GM15510 (cell line): ENCODE measurements at regions not wholly inside any gene's neighbourhood (a gene's known extent, or its start where the extent isn't known, plus 50 kb on each side); places are given as distances from the start of the nearest gene placed in this dataset.

Source experiments
- POLR2A ChIP-seq: IDR thresholded peaks from 3 replicates; pipeline ENCODE4 v1.6.1; 2011; ENCODE audit warnings: borderline replicate concordance; ENCODE audit not compliant: insufficient read length; ENCODE audit errors: extremely low read depth

DNA sequence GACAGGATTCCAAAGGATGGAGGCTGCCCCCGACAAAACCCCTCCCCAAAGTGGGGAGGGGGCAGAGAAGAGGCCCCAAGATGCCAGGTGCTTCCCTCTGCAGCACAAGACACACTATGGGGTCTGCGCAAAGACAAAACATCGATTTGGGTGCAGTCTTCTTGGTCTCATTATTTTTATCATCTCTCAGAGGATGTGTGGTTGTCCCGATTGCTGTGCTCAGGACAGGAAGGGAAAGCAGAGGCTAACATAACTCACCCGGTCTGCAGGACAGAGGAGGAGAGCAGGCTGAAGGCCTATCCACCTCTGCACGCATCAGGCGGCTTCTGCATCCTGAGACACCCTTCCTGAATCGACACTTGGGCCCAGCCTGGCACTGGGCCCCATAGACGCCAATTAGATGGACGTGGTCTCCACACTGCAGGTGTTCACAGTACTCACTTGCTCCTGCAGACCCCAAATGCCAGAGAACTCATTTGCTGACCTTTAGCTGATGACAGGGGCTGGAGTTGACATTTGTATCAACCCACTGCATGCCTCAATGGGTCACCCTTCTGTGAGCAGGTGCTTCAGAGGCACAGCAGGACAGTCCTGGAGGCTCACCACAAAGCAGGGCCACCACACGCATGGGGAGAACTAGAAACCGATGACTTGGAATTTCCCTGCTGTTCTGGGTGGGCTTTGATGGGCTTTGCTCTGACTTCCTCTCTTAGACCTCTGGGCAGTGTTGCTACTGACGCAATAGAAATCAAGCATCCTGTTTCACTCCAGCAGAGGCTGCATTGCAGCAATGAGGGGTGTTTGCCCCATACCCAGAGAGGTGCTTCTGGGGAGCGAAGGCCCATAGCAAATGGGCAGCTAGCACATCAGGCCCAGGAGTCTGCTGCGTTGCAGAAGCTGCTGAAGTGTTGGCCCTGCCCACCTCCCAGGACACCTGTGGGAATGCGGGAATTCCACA is 96.3 kb upstream of the ENPP6 start:
- TF ChIP-seq POLR2A, result peak; percentile 55

DNA sequence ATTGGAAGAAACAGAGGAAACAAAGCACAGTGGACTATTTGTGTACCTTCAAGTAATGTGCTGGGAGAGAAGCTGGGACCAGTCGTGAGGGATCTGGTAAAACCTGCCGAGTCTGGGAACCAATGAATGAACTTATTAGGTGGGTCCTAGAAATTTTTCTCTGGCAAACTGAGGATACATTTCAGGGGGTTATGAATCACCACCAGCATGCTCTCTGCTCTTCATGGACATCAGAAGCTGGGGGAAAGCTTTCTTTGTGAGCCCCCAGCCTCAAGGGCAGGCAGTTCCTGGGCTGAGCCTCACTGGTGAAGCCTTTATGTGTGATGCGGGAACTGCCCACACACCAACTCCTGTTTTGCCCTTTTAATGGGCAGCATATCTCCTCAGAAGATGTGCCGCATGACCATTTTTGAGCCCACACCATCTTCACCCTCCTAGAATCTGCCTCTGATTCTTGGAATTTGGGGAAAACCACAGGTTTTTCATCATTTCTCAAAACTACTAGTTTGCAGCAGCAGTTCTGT is 95.4 kb upstream of the ENPP6 start:
- no peak for TF ChIP-seq POLR2A

DNA sequence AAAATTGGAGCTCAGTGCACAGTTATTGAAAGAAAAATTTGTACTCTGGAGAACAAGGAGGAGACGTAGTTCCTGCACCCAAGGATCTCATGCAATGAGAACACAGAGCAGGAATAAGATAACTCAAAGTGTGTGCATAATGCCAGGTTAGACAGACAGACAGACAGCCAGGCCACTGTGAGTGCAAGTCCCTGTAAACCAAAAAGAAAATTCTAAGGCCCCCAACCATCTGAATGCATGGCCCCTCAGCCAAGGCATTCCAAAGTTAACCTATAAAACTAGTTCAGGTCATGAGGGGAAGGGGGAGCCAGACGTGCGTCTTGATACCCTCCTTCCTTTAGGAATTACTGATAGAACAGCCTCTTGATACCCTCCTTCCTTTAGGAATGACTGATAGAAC is 94.5 kb upstream of the ENPP6 start:
- no peak for TF ChIP-seq POLR2A

GRCh38 chr4:184310881-184311709 is 93.4 kb upstream of the ENPP6 start:
- no peak for TF ChIP-seq POLR2A

DNA sequence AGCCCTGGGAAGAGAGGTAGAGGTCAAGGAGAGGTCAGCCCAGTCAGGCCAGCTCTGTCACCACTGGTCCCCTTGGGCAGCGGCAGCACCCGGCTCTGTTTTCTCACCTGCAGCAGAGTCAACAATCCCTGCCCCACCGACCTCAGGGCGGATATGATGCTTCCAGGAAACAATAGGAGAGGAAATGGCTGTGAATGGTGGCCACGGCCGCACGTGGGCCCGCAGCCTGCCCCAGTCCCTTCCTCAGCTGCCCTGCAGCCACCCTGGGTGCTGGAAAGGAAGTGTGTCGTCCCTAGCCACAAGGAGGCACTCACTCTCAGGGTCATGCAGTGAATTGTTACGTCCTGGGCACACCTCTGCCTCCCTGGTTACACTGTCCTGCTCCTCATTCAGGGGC is 92.5 kb upstream of the ENPP6 start:
- TF ChIP-seq POLR2A, result peak; percentile 16

DNA sequence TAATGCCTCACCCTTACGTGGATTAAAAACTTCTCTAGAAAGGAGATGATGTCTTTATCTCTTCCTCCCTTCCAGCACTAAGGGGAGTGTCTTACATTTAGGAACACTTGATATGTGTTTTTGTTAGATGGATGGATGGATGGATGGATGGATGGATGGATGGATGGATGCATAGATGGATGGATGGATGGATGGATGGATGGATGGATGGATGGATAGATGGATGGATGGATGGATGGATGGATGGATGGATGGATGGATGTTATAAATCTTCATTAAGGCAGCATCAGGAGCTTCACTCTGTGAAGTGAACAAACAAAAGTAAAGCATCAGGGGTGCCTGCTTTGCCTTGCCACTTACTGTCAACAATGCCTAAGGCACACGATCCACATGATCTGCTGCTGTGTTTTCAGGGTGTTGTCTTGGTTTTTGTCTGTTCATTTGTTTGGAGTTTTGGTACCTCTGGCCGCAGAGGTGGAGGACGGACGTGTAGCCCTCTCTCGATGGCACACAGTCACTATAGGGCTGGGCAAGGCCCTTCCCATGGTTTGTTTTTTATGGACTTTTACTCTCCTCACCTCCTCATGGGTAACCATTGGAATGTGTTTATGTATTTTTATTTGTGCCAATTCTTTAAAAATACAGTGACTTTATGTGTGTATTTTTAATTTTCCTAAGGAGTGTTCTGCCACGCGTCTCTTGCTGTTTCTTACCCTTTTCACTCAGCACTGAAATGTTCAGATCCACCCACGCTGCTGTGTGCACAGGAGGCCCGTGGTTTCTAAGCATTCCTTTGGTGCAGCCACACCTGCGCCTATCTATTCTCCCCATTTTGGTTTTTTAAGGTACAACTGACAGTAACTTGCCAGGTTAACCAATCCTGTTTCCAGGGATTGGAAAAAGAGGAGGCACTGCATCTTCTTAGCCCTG is 91.8 kb upstream of the ENPP6 start:
- no peak for TF ChIP-seq POLR2A

- no peak for TF ChIP-seq POLR2A
Measured at GRCh38 chr4:184306949-184307348, 89.3 kb upstream of the ENPP6 start.

GRCh38 chr4:184306470-184306869 is 88.8 kb upstream of the ENPP6 start:
- no peak for TF ChIP-seq POLR2A

GRCh38 chr4:184300816-184301215 is 83.1 kb upstream of the ENPP6 start:
- no peak for TF ChIP-seq POLR2A

DNA sequence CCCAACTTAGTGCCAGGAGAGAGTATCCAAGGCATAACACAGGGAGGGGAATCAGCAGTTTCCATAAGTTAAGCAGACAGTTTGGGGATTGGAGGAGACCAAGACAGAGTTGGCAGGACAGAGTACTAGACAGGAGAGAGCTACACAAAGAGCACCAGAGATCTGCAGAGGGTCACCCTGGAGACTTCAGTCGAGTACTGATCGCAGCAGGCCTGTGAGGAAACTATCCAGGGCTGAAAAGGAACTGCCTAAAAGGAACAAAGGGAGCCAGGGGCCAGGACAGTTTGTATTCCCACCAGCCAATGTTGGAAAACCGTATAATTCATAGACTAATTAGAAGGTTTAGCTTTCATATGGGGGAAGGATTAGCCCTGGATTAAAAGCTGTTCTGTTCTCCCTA is 80.6 kb upstream of the ENPP6 start:
- TF ChIP-seq POLR2A, result no peak

DNA sequence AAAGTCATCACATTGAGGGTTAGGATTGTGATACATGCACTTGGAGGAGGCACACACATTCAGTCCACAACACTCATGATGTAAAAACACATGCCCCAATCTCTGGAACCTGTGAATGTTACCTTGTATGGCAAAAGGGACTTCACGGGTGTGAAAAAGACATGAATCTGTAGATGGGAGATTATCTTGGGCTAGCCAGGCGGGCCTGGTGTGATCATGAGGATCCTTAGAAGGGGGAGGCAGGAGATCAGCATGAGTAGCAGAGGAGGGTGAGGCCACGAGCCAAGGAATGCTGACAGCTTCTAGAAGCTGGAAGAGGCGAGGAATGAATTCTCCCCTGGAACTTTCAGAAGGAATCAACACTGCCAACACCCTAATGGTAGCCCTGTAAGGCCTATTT is 77.5 kb upstream of the ENPP6 start:
- no peak for TF ChIP-seq POLR2A

DNA sequence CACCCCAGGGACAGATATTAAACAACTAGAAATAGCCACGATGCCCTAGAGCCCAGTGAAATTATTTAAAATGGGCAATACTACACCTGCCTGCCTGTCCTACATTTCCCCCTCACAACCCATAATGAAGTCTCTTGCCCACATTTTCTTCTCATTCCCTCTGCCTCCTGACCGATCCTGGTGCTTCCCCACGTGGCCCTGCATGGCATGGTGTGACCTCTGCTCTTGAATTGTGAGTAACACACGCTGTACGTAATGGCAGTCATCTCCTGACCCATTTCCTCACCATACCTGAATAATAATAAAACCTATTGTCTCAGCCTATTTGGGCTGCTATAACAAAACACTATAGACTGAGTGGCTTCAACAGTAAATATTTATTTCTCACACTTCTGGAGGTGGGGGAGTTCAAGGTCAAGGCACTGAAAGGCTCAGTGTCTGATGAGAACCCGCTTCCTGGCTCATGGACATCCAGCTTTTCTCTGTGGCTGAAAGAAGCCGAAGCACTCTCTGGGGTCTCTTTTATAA is 77.0 kb upstream of the ENPP6 start:
- TF ChIP-seq POLR2A, result no peak

DNA sequence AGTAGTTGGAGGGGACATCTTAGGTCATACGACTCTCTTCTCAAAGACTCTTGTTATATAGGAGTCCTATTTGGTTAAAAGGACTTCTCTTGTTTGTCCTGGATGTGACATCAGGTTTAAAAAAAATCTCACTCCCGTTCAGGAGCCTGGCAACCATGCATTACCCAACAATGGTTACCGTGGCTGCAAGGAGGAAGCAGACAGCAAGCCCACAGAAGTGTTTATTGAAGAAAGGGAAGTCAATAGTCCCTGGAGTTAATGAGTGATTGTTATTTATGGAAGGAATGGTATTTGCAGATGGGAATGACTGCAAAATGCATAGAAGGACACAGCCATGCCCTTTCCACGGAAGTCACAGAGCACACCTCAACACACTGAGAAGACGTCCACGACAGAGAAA is 75.9 kb upstream of the ENPP6 start:
- no peak for TF ChIP-seq POLR2A

DNA sequence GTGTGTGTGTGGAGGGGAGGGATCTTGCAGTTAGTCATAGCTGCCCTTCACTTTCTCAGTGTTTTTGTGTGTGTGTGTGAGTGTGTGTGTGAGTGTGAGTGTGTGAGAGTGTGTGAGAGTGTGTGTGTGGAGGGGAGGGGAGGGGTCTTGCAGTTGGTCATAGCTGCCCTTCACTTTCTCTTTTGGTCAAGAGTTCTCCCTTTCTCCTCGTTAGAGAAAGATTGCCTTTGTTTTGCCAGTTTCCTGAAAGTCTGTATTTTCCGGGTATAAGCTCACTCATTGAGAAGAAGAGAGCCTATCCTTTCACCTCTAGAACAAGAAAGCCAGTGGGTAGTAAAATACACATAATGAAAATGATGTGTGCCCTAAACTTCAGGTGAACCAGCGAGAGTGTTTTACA is 75.2 kb upstream of the ENPP6 start:
- no peak for TF ChIP-seq POLR2A
